Ovary (tissue), 3 donors: ENCODE measurements at regions not wholly inside any gene's neighbourhood (a gene's known extent, or its start where the extent isn't known, plus 50 kb on each side); places are given as distances from the start of the nearest gene placed in this dataset.

ENCODE experiments used
- CTCF ChIP-seq, 3 donors: fragments of 450-650 bp in 2 of 3; fragments of 200-600 bp in 1 of 3; IDR thresholded peaks; one replicate each; pipeline versions ENCODE4 v1.5.1 to v1.8.0; 2016 to 2022; ENCODE audit warnings: antibody characterized with exemption in 3 of 3, mild to moderate bottlenecking in 1 of 3
- EP300 ChIP-seq: sonication (generic); formaldehyde crosslinking; IDR thresholded peaks from one replicate; pipeline ENCODE4 v1.6.1; 2017; ENCODE audit warnings: antibody characterized with exemption
- POLR2A ChIP-seq: fragments of 450-650 bp; IDR thresholded peaks from one replicate; pipeline ENCODE4 v1.6.1; 2017; ENCODE audit warnings: antibody characterized with exemption, mild to moderate bottlenecking, moderate library complexity
- donor health status: DM: no; HTN: no; CAD: no.

- TF ChIP-seq CTCF (IDR thresholded peaks at IDR 0.05) (no peak), POLR2A (no peak), EP300 (no peak)
Measured at GRCh38 chr12:75953312-75953906, 78.2 kb downstream of the PHLDA1 start.
